Right ventricle myocardium inferior (tissue), 1 donor: ENCODE measurements at regions not wholly inside any gene's neighbourhood (a gene's known extent, or its start where the extent isn't known, plus 50 kb on each side); places are given as distances from the start of the nearest gene placed in this dataset.

Experiments
- ATAC-seq: fragments of 200-7000 bp; cut with Tn5 transposase; one replicate; pipeline ENCODE4 v1.9.1; 2020; ENCODE audit warnings: mild to moderate bottlenecking, moderate library complexity
- DNase-seq: peaks from one replicate; pipeline ENCODE4 v3.0.0; 2021; ENCODE audit errors: missing footprints
- intact Hi-C: fragments of 100-400 bp; cut with DNase I; formaldehyde crosslinking; loops from one replicate; pipeline ENCODE4 v1.11.0; 2022
- donor health status: DM: no; HTN: yes; CAD: no; lungs with severe emphysema.

DNA sequence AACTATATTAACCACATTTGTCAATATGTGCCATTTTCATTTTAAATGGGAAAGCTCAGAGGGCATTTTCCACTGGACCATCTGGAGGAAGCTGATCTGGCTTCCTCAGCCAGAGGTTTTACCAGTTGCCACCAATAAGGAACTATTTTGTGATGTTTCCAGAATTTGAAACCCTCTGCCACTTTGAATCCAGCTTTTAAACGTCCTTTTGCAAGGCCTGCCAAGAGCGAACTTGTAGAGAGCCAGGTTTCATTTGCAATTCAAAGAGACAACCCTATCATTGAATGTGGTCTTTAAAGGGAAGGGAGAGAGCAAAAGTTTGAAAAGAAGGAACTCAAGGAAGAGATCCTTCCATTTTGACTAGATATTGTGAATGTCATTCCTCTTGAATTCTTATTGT, 123.3 kb upstream of the CHL1 start:
- DNase-seq (no peak), ATAC-seq (no peak)
- intact Hi-C loops = no loop called here

DNA sequence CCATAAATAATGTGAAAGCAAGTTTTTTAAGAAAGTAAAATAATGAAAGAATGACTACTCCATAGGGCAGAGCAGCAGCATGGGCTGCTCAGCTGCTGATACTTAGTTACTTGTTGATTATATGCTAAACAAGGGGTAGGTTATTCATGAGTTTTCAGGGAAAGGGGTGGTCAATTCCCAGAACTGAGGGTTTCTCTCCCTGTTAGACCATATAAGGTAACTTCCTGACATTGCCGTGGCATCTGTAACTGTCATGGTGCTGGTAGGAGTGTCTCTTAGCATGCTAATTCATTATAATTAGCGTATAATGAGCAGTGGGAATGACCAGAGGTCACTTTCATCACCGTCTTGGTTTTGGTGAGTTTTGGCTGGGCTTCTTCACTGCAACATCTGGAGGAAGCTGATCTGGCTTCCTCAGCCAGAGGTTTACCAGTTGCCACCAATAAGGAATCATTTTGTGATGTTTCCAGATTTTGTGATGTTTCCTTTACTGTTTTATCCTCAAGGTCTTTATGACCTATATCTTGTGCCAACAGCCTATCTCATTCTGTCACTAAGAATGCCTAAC, 121.8 kb upstream of the CHL1 start:
- ATAC-seq = peak; percentile 65

DNA sequence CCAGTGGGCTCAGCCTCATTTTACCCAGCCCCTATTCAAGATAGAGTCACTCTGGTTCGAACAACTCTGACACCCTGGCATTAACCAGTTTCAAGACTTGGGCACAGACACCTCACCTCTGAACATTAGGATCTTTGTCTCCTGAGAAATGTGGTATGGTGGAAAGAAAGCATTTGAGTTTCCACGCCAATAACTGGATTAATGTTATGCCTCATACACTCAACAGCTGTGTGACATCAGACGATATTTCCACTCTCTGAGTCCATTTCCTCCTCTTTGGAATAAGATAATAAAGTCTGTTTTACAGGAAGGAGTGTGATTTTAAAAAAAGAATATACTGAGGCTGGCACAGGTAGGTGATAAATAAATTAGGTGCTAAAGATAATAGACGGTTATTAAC, 121.3 kb upstream of the CHL1 start:
- intact Hi-C loops = no loop called here
- DNase-seq (no peak), ATAC-seq (peak; percentile 61)

More for the DNA sequence above, 121.8 kb upstream of the CHL1 start:
- DNase-seq = no peak
- intact Hi-C loops = no loop called here

DNA sequence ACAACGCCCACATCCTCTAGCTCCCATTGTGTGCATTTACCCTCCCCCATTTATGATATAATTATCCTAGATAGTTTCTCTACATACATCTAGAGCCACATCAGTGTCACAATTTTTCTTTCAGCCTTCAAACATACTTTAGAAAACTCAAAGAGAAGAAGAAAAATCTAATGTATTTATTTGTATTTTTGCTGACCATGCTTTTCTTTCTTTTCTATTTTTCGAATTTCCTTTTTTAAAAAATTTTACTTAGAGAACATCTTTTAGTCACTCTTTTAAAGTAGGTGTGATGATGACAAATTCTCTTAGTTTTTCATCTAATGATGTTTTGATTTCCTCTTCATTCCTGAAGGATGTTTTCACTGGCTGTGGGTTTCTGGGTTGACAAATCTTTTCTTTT, 117.0 kb upstream of the CHL1 start:
- no peak for ATAC-seq
- intact Hi-C loops = no loop called here
- DNase-seq = no peak

DNA sequence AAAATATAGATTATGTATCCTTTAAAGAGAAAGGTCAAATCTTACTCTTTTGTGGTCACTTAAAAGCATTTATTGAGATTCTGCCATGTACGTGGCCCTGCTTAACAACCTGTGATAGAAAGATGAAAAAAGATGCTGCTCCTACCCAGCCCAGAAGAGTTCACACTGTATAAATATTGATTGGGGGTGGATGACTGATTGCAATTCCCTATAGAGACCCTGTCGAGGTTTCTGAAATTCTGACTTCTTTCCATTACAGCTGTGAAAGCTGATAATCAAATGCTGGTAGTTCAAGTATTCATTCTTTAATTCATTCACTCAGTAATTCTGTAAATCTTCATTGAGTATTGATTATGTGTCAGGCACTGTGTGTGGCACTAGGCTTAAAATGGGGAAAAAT, 114.1 kb upstream of the CHL1 start:
- intact Hi-C loops = no loop called here

DNA sequence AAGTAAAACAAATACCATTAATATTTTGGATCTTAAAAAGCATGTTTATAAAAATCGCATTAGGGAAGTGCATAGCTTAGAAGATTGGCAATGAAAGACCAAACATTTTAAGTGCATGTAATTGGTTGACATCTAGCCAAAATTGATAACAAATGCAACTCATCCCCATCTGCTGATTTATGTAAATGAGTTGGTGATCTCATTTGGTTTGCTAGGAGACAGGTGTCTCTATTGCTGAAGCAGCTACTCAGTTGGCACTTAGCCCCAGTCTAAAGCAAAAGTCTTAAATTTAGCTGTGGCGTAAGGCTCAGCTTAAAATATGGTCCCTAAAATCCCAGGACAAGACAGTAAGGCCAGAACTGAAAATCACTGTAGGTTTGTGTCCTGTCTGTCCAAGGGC, 113.5 kb upstream of the CHL1 start:
- intact Hi-C loops = no loop called here
- no peak for ATAC-seq
- no peak for DNase-seq

More for the DNA sequence above, 114.1 kb upstream of the CHL1 start:
- no peak for ATAC-seq
- DNase-seq = no peak

DNA sequence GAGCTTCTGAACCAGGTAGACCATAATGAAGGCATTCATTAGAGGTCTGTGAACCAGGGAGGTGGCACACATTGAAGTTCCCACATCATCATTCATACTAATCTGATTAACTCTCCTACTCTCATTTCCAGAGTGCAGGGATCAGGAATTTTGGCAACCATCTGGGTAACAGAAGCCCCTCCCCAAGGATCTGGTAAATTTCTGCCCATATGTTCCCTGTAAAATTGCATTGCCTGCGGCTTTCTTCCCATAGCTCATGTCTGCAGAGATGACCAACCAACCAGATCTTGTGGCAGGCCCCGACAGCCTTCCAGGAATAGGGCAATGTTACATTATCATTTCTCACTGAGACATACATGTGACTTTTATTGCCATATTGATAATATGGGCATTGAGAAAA, 111.4 kb upstream of the CHL1 start:
- intact Hi-C loops = no loop called here
- DNase-seq (no peak), ATAC-seq (no peak)

DNA sequence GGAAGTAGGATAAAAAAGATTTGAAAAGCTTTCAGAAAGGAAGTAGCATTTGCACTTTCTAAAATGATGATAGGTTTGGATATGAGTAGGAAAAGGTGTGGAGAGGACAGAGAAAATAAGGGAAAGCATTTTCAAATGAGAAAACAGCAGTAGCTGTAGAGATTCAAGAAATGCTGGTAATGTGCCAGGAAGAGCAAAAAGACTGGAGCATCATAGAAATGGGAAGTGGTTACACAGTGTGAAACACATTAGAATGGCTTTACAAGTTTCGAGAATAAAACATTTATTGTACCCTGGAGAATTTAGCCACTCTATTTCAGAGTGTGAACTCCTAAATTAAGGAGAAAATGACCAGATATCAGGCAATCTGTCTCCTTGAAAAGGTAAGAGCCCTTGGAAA, 108.3 kb upstream of the CHL1 start:
- intact Hi-C loops = no loop called here
- ATAC-seq (no peak), DNase-seq (no peak)

DNA sequence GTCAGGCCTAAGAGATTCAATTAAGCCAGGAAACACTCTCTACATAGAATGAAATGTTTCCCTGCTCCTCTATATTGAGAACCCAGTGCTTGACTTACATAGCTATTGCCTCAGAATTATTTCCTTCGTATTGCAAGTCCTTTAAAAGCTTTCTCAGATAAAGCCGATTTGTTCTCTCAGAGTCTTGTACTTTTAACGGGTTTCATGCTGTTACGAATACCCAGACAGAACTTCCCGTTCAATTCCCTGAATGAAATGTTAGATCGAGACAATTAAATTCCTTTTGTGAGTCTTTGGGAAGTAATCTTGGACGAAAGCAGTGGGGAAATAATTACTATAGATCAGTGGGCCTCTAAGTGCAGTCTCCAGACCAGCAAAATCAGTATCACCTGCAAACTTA, 102.8 kb upstream of the CHL1 start:
- ATAC-seq (no peak), DNase-seq (no peak)
- intact Hi-C loops = no loop called here

DNA sequence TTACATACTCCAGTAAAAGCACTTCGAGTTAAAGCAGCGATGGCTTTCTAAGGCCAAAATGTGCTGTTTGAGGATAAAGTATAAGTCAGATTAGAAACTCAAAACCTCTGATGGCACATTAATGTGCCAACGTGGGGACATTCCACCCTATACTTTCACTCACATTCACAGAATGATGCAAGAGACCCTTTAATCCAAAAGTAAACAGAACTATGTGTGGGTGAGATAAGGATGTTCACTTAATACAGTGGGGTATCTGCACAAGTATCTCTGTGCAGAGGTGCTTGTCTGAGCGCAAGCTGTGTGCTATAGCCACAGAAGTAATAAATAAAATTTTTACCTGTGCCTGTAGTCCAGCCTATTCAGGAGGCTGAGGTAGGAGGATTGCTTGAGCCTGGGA, 100.3 kb upstream of the CHL1 start:
- DNase-seq = no peak
- ATAC-seq = no peak
- intact Hi-C loops = no loop called here

DNA sequence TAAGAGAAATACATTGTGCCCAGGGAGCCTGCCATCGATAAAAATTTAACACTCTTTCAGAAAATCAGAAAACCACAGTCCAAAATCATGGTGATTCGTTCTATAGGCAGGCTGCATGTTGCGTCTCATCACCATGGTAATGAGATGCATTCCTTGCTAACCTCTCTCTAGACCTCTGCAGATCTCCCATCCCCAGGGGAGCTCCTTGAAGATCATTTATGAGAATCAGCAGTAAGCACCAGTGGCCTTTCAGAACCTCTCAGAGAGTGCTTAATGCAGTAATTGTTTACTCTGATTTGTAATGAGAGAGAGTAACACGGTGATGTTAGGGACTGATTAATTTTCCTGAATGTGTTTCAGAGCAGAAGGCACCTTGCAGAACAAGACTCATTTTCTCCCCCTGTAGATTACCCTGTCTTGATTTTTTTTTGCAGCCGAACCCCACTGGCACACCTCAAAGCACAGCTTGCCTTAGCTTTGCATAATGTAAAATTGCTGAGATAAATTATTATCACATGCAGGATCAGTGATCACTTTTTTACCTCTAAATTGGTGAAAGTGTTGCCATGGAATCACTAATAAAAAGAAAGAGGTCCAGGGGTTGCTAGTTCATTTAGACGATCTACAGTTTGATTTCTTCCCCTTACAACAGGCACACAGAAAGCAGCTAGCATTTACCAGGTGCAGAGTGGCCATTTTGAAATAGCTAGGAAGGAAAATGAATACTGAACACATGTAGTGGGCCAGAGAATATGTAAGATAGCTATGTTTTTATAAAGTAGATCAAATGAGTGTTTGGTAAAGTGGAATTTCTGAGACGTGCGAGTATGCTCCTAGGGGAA, 98.9 kb upstream of the CHL1 start:
- intact Hi-C loops = no loop called here
- no peak for DNase-seq
- no peak for ATAC-seq

DNA sequence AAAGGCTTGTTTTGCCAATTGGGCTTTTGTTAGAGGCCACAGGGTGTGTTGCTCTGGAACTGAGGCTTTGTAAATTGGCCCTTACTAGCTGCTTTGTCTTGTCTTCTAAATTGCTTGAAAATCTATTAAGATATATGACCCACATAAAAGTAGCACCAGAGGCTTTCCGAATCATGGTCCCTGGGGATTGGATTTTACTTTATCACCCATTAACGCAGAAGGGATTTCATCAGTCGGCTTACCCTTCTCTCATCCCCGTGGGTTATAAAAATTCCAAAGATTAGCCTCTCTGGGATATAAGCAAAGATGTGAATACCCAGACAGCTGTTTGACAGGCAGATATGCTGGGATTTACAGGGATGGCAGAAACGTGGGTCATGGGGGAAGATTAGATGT, 98.3 kb upstream of the CHL1 start:
- ATAC-seq = no peak
- intact Hi-C loops = no loop called here
- no peak for DNase-seq

DNA sequence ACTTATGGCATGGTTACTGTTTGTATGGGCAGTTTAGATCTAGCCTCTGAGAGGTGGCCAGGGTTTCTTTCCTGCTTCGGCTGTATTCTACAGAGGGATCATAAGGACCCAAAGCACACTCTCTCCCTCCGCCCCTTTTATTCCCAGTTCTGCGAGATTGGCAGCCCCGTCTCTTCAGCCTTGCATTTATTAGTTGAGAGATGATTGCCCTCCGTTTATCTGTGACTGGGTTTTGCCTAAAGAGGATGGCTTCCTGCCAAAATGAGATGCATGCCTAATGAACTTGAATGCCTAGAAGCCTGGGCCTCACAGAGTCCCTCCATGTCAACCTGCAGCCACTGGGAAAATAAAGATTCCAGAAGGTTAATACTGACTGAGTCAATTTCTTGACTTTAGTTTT, 97.1 kb upstream of the CHL1 start:
- intact Hi-C loops = no loop called here
- no peak for ATAC-seq
- no peak for DNase-seq

DNA sequence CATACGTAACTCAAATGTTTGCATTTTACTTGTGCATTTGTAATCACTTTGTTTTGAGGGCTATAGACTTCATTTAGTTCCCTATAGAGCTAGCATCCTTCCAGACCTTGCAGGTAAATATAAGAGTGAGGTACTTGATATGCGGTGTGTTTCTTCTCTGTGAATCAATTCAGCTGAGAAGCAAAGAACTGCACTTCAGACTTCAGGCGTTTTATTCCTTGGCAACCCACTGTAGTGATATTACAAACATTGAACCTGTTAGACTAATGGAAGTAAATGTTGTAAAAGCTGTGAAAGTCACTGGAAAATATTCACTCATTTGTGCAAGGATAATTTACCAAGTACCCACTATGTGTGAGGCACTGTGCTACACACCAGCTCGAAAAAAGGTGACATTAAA, 94.1 kb upstream of the CHL1 start:
- intact Hi-C loops = no loop called here
- DNase-seq (no peak), ATAC-seq (no peak)

DNA sequence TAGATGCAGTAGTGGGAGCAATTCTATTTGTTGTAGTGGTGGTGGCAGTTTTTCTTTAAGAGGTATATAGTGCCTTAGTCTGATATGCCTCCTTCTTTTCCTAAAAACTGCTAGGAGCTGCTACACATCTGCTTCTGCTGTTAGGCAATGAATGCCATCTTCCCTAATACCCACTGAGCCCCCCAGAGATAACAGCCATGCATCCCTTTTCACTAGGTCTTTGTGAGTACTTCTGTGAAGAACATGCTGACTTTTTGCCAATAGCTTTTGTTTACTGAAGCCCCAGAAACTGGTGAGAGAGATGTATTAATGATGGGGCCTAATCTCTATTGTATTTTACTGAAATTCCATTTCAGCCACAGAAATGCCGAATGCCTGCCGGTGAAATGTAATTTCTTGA, 92.6 kb upstream of the CHL1 start:
- ATAC-seq = no peak
- intact Hi-C loops = no loop called here
- DNase-seq = no peak

DNA sequence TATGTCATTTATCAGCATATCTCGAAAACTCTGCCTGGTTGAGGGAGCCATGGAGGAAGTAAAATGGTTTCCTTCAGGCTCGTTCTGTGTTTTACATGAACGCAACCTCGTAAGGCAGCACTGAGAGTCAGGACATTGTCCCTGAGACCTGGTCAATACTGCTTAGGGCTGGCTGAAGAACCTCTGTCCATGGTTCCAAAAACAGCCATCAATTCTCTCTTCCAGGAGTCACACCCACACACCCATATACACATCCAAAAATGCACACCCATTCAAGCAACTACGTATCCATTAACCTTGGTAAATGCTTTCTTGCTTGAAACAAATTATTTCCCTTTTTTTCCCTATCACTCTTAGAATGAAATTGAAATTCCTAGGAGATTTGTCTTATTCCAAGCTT, 91.0 kb upstream of the CHL1 start:
- no peak for DNase-seq
- no peak for ATAC-seq
- intact Hi-C loops = no loop called here

DNA sequence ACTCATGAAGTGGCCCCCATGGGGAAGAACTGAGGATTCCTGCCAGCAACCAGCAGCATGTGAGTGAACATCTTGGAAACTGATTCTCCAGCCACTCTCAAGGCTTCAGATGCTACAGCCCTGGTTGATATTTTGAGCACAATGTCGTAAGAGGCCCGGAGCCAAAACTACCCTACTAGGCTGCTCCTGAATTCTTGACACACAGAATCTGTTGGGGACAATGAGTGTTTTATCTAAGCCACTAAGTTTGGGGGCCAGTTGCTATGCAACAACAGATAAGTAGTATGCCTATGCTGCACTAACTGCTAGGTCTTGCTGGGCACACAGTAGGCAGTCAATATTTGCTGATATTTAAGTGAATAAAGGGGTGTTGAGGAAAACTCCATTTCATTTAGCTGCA, 89.9 kb upstream of the CHL1 start:
- no peak for DNase-seq
- ATAC-seq = peak; percentile 80

DNA sequence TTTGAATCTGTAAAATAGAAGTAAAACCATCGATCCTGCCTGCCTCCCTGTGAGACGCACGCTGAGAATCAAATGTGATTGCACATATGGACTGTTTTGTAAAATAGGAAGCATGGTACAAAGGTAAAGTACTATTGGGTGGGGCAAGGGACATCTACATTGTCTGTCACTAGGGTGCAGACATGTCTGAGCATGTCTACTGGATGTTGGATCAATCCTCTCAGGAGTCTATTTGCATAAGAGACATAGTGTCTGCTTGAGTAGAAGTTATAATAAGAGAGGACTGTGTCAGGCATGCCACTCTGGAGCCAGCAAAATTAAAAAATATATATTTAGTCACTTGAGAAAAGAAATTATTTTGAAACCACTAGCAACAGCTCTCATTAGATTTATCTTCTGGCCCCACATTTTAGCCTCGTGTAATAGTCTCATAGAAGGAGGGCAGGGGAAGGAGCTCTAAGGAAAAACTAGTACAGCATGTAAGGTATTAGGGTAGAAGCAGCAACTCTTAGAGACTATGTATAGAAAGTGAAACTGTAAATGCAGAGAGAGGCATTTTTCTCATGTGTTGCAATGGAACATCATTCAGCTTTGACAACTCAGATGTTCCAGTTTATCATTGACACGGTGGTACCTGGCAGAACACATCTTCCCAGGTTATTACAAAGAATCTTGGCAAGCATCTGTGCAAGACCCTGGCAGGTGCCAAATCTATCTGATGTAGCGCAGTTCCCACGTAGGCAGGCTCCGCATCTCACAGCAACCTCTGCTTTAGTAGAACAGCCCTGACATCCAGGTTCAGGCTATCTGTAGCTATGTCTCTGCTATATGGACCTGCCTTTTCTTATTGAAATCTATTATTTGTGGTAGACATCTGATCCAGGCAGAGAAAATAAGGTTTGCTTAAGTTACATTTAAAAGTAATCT, 85.2 kb upstream of the CHL1 start:
- DNase-seq (no peak), ATAC-seq (no peak)
- intact Hi-C loops = no loop called here

More for the DNA sequence above, 89.9 kb upstream of the CHL1 start:
- intact Hi-C loops = no loop called here

DNA sequence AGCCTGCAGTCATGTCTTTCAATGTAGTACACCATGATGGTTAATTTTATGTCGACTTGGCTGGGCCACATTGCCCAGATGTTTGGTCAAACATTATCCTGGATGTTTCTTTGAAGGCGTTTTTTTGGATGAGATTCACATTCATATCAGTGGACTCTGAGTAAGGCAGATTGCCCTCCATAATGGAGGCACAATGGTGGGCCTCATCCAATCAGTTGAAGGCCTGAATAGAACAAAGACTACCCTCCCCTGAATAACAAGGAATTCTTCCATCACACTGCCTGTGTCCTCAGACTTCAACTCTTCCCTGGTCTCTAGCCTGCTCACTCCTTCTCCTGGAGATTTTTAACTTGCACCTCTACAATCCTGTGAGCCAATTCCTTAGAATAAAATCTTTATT, 83.8 kb upstream of the CHL1 start:
- intact Hi-C loops = no loop called here
- no peak for DNase-seq
- no peak for ATAC-seq

DNA sequence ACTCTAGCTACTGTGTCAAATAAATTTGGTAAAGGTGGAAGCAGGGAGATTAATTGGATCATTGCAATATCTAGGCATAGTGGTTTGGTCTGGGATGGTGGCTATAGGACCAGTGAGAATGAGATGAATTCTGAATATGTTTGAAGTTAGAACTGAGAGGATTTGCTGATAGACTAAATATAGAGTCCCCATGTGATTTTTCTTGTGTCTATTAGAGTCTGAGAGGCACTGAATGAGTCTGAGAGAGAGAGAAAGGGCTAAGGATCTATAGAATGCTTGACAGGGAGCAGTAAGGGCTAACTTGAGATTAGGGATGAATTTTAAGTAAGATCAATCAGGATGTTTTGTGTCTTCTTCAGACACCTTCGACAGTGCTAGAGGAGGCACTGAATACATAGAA, 77.9 kb upstream of the CHL1 start:
- DNase-seq (no peak), ATAC-seq (peak; percentile 42)

More for the DNA sequence above, 77.9 kb upstream of the CHL1 start:
- intact Hi-C loops = no loop called here
